Lung microvascular endothelial cell (primary cell): ENCODE measurements at regions not wholly inside any gene's neighbourhood (a gene's known extent, or its start where the extent isn't known, plus 50 kb on each side); places are given as distances from the start of the nearest gene placed in this dataset.
"Not testable (repeated sequence)": the region's sequence is repeated elsewhere in the genome, so short reads cannot be mapped to it uniquely, and the experiment has no call there.

Experiments
- DNase-seq, 2 donors: peaks; one replicate each; pipeline versions ENCODE4 v3.0.0 to v3.0.0-alpha.2; 2010; ENCODE audit warnings: low read depth in 2 of 2

DNA sequence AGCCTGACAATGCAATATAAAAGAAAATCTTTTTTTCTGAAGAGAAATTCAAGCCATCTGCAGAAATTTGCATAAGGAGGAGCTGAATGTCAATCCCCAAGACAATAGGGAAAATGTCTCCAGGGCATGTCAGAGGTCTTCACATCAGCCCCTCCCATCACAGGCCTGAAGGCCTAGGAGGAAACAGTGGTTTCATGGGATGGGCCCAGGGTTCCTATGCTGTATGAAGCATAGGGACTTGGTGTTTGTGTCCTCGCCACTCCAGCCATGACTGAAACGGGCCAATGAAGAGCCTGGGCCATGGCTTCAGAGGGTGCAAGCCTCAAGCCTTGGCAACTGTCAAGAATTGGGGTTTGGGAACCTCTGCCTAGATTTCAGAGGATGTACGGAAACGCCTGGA, 883.5 kb downstream of the UQCRFS1 start:
- no peak for DNase-seq

DNA sequence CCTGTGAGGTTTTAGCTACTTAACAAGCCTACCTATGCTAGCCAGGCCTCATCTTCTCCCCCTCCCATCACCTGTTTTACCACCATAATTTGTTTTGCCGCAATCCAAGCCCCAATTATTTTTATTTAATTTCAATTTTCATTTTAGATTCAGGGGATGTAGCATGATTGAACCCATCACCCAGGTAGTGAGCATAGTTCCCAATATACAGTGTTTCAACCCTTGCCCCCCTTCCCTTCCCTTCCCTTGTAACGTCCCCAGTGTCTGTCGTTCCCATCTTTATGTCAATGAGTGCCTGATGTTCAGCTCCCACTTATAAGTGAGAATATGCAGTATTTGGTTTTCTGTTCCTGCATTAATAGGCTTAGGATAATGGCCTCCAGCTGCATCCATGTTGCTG, 885.0 kb downstream of the UQCRFS1 start:
- no peak for DNase-seq

DNA sequence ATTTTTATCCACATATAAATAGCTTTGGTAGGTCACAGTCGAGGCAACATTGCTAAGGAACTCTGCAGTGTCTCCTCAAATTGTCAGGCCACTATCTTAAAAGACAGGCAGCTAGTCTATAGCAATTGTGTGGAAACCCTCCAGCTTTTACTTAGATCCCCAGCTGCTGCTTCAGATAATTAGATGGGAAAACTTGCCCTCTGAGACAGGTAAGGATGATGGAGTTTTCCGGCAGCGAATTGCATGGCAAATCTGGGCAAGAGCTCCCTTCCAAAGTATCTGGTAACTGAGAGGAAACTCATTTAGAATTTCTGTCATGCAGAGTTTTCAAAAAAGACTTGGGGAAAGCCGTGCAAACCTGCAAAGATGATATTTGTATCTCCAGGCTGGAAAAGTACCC, 886.2 kb downstream of the UQCRFS1 start:
- DNase-seq: no peak

DNA sequence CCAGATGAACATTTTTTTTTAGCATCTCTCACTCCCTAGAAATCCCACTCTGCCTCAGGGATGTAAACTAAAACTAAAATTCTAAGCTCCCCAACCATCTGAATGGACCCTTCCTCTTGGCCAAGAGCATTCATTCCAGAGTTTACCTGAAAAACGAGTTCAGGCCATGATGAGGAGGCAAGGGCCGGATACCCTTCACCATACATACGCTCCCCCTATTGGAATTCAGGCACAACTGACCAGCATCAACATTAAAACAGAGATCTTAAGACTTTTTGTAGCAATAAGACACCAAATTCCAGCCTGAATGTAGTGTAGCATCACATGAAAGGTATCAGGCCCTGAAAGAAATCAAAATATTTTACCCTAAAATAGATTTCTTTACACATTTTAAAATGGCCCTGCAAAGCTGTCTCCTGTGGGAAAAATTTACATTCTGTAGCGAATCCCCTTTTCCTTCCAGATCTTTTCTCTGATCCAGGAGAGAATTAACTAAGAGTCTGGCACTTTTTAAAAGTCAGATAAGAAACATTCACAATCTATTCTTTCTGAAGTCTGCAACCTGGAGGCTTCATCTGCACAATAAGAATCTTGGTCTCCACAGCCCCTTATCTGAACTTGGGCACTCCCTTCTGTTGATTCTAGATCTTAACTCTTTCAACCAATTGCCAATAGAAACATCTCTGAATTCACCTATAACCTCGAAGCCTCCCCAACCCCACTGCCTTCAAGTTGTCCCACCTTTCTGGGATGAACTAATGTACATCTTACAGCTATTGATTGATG, 888.5 kb downstream of the UQCRFS1 start:
- DNase-seq: no peak

DNA sequence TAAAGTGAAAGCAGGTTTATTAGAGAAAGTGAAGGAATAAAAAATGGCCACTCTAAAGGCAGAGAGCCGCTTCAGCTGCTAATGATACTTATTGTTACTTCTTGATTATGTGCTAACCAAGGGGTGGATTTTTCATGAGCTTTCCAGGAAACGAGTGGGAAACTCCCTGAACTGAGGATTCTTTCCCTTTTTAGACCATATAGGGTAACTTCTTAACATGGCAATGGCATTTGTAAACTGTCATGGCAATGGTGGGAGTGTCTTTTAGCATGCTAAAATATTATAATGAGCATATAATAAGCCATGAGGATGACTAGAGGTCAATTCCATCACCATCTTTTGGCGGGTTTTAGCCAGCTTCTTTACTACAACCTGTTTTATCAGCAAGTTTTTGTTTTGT, 890.0 kb downstream of the UQCRFS1 start:
- DNase-seq: peak in 1 of 2 donors; percentile 7

DNA sequence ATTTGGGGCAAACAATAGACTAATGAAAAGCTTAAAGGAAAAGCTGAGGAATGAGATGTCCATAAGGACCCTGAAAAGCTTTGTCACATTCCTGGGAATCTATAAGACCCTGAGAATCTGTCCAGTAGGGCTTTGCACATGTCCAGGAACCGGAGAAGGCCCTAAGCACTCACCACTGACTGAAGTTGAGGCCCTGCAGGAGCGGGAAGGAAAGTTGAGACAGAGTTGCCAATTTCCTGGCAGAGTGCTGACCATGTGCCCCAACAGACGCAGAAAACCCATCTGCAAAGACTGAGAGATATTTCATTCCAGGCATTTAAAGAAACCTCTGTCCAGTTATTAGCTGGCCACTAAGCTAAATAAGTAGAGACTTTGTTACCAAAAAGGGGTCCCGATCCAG, 890.5 kb downstream of the UQCRFS1 start:
- no peak for DNase-seq

DNA sequence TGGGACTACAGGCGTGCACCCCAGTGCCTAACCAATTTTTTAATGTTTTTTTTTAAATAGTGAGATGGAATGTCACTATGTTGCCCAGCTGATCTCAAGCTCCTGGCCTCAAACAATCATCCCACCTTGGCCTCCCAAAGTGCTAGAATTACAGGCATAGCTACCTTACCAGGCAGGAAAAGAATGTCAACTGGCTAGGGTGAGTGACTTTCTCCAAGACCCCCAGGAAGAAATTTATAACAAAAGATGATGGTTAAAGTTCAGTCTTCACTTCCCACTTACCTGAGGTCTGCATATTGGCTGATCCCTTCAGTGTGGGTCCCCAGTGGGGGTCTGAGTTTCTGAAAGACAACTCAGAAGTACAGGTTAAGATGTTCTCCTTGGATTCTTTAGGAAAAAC, 893.0 kb downstream of the UQCRFS1 start:
- DNase-seq: no peak

DNA sequence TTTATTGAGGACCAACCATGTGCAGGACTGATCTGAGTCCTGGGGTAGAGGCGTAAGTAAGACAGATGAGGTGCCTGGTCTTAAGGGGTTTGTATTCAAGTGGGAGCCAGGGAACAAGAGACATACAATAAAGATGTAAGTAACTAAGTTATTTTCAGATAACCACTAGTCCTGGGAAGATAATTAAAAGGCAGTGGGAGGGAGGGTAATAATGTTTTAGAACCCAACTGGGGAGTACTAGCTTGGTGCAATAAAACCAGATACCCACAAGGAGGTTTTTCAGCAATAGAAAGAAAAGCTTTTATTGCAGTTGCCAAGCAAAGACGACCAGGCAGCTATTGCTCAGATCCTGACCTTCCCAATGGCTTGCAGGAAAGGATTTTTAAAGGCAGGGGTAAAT, 893.7 kb downstream of the UQCRFS1 start:
- DNase-seq: no peak

DNA sequence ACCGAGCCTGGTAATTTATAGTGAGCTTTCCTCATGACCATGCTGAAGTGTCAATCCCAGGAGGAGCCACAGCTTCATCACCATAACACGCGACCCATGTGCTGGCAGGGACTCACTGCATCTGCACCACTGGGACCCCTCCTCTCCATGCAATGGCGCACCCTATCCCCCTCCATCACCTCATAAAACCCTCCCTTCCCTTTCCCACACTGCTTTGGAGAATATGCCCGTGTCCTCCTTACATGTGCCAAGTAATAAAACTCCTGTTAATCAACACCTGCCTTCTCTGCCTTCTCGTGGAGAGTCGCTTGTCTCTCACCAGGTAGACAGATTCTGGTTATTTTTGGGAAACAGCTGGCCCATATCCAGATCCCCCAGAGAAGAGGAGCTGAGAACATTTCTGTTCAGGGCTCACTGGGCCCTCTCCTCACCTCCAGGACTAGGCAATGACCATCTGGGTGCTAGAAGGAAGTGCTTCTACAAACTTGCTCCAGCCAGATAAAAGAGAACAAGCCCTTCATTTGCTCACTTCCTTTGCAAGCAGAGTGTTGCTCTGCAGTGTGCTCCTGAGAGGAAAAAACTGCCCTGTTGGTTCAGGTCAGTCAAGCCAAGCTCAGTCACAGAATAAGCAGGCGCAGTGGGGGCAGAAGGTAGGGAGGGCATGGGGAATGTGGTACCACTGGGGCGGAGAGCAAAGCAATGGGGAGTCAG, 894.3 kb downstream of the UQCRFS1 start:
- no peak for DNase-seq

DNA sequence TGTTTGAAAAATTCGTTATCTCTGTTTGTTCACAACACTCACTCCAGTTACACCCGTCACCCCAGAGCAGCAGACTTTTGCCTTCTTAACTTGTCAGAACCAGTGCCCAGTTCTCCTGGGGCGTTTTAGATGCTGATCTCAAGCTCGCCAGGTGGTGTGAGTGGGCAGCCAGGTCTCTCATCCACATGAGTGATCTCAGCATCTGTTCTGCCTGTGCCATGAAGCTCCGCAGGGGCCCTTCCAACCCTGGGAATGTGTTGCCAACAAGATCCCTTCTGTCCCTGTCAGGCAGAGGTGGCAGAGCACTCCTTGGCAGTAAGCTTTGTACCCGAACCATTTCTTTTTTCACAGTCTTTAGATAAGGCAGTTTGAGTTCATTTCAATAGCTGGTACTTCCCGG, 896.5 kb downstream of the UQCRFS1 start:
- no peak for DNase-seq

DNA sequence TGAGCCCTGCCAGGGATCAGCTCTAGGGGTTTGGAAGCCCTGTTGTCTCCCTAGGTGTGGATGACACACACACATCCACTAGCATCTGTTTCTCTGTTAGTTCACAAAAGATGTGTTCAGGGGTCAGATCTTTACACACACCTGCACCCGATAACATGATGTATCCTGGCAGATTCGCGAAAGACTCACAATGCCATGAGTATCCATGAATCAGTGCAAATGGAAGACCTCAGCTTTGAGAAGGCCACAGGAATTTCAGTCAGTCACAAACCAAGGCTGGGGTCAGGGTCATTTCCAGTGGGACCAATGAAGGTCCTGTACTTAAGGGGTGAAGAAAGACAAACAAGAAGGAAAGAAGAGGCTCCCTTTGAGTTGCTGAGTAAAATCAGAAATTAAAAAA, 898.2 kb downstream of the UQCRFS1 start:
- no peak for DNase-seq

DNA sequence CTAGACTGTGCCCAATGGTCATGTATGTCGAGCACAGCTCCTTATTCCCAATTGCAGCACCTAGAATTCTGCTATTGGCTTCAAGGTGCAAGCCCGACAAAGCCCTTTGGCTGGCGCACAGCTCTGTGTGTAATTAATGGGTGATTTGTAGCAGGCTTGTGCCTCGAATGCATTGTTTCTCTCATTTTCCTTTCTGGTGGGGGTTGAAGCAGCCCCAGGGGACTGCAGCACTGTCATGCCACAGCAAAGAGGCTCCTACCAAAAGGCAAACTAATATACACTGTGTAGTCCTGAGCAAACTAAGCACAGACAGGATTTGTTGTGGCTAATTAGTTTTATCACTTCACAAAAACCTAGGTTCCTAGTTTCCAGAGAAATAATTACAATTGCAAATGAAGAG, 898.7 kb downstream of the UQCRFS1 start:
- DNase-seq: no peak

DNA sequence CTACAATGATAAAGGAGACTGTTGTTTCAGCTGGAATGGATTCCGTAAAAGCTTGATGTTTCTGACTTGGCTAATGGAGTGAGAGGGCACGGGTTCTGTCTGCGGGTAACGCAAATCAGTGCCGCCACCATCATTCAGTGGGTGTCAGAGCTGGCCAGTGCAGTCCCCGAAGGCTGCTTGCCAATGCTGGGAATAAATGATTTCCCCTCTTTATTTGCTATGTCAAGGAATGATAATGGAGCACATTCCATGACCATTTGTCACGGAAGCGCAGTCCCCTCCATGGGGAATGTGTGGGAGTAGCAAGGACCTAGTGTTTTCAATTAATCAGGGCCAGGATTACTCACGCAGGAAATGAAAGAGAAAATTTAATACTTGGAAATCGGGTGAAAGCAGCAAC, 899.3 kb downstream of the UQCRFS1 start:
- DNase-seq: peak; percentile 80 to 90

DNA sequence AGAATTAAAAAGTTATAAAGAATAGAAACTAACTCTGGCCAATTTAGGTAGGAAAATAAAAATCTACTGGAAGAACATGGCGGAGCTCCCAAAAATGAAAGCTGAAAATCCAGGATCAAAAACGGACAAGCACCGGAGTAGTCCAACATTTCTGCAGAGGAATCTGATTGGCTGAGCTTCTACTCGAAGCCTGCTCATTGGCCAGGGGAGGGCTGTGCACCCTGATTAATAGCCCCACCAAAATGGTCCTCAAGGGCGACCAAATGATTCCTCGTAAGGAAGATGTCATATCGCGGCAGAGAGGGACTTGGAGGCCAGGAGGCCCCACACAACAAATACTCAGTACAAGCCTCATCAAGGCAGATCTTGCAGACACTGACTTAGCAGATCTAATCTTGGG, 900.7 kb downstream of the UQCRFS1 start:
- no peak for DNase-seq

DNA sequence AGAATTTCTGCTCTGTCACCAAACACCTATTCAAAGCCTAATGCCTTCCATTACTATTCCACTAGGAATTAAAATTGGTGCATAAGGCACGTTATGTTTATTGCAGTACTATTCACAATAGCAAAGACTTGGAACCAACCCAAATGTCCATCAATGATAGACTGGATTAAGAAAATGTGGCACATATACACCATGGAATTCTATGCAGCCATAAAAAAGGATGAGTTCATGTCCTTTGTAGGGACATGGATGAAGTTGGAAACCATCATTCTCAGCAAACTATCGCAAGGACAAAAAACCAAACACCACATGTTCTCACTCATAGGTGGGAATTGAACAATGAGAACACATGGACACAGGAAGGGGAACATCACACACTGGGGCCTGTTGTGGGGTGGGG, 902.1 kb downstream of the UQCRFS1 start:
- DNase-seq: not testable (repeated sequence)

DNA sequence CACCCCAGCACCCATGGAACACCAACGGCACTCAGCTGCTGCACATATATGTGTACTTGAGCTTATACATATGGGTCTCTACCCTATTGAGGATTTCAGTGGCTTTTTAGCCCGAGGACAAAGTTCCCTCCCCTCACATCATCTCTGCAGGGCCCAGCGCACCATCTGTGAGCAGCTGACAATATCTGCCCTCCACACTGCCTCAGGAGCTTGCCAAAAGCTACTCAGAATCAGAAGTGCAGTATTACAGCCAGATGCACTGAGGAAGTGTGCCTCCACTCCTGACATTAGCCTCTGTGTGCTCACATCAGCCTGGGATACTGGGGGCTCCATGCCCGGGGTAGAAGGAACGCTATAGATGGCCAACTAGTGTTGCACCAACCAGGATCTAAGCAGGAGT, 903.9 kb downstream of the UQCRFS1 start:
- no peak for DNase-seq

DNA sequence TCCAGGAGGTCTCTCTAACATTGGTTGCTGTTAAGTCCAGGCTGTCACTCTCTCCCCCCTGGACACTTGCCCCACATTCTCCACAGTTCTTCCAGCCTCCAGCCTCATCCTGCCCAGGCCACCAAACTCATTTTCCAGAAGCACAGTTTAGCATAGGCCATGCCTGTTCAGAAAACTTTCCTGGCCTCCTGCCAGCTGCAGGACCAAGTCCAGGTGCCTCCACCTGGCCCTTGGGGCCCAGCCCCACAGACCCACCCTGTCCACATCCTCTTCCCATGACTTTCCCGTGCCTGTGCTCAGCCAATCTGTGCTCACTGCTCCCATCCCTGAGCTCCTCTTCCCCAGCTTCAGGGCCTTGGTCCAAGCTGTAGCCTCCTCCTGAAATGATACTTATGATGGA, 905.0 kb downstream of the UQCRFS1 start:
- DNase-seq: no peak

DNA sequence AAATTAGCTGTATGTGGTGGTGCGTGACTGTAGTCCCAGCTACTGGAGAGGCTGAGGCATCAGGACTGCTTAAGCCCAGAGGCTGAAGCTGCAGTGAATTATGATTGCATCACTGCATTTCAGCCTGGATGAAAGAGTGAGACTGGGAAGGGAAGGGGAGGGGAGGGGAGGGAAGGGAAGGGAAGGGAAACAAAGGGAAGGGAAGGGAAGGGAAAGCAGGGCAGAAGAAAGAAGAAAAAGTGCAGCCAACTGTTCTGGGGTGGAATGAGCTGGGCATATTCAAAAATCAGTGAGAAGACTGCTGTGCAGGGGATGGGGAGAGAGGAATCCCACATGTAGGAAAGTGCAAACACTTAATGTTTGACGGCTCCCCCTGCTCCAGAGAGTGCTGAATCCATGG, 905.5 kb downstream of the UQCRFS1 start:
- DNase-seq: no peak

DNA sequence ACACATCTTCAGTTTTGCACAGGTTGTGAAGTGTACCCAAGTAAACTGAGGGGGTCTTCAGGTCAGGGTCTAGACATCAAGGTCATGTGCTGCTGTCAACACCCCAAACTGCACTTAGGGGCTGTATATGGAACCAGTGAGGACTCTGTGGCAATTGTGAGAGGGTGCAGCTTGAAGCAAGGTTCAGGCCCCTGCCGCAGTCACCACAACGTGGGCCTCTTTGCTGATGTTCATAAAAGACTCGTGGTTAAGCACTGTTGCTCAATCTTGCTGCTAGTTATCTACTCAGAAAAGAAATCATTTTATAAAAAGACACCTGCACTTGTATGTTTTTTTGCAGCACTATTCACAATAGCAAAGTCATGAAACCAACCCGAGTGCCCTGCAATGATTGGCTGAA, 907.4 kb downstream of the UQCRFS1 start:
- no peak for DNase-seq

DNA sequence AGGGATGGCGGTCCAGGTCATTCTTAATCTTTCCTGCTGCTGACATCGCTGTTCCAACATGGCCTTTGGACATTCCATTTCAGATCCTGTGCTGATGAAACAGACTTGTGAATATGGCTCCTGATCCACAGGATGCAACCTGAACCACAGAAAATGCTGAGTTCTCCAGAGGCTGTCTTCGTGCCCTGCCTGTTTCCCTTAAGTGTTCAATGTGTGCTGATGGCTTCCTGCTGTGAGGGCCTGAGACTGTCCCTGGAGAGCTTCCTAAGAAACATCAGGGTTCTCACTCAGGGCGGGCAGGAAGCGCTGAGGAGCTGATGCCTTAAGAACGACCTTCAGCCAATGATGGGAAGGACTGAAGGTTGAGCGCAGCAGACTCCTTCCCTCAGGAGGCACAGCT, 909.4 kb downstream of the UQCRFS1 start:
- DNase-seq: no peak

DNA sequence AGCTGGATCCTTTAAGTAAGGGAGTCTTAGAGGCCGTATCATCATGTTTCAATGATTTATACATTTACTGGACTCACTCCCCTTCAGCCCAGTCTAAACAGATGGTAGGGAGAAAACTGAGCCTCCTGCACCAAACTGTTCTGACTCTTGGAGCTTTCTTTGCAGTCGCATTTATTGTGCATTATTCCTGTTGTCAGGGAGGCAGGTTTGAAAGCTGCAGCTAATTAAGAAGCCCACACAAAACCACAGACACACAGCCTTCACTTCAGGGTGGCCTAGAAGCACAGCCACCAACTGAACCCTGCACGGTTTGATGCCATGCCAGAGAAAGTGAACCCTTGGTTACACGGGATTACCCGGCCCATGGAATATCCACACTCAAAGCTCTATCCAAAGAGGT, 911.0 kb downstream of the UQCRFS1 start:
- DNase-seq: no peak

DNA sequence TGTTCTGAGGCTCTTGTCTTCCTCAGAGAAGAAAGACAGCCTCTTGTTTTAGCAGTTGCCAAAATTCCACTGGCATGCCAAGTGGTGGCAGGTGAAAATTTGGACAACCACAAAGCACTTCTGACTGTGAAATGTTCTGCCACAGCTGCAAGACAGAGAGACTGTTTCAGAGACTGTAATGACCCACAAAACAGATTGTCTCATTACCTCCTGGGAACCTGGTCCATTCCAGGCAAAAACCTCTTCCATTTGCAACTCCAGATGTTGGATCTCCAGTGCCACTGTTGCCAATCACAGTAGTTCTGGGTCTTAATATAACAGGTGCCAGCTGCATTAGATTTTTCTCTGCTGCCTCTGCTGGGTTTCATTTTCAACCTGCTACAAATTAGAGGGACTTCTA, 911.5 kb downstream of the UQCRFS1 start:
- no peak for DNase-seq

DNA sequence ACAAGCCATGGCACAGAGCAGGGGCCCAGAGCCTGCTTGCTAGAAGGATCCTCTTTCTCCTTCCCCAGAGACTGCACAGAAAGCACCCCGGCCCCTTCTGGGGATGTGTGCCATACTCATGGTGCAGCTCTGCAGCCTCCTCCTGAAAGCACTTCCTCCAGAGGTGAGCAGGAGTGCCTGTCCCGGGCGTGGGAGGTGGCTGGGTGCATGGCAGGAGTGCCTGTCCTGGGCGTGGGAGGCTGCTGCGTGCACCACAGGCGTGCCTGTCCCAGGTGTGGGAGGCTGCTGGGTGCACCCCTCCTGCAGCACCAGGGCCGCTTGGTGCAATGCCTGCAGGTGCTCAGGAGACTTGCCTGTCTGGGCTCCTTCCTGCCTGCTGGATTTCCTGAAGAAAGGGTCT, 913.3 kb downstream of the UQCRFS1 start:
- DNase-seq: no peak
